Amygdala (tissue), 56 donors: ENCODE measurements at regions not wholly inside any gene's neighbourhood (a gene's known extent, or its start where the extent isn't known, plus 50 kb on each side); places are given as distances from the start of the nearest gene placed in this dataset.
A peak's percentile ranks its signal among the peaks of the same experiment; 100 is the strongest.

Experiments used
- DNase-seq, 56 donors: peaks; one replicate each; lab custom pipeline; 2025; lab: John Stamatoyannopoulos, UW

DNA sequence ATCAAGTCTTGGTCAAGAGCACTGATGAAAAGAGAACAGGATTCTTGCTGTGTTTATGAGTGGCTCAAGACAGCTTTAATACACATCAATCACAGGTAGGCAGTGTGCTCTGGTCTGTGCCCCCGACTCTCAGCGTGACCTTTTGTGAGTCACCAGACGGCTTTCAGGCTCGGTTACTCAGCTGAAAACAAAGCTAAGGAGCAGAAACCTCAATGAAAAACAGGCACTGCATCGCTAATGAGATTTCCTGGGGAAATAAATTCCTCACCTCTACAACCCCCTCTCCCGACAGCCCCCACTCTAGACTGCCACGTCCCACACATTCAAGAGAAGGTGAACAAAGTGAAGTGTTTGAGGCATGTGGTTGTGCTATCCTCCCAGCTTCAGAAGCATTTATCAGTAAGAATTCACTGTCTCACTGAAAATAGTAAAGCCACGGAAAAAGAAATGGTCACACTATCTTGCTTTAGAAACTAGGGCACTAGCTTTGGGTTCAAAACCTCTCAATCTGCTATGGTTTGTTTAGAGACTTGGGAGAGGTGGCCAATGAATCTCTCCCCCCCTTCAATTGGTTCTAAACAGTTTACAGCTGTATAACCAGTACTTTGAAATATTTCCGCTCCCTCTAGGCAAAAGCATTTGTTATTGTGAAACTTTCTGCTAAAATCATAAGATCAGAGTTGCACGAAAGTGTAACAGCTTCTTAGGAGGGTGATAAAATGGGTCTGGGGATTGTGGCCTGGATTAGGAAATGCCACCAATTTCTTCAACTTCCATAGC lies 199.5 kb upstream of the PMFBP1 start:
- no peak for DNase-seq

DNA sequence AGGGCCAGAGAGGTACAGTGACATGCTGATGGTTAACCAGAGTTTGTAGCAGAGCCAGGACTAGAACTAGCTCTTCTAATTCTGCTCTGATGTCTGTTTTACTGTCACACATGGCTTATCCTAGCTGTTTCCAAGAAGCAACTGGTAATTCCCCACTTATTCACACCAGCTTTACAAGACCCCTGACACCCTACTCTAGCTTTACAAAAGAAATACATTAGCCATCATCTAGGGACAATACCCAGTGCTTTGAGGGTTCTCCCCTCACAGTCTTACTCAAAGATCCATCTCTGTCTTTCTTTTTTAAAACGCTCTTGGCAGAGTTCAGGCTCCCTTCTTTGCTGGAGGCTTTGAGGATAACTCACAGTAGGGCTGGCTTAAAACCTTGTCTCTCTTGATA lies 197.3 kb upstream of the PMFBP1 start:
- no peak for DNase-seq

DNA sequence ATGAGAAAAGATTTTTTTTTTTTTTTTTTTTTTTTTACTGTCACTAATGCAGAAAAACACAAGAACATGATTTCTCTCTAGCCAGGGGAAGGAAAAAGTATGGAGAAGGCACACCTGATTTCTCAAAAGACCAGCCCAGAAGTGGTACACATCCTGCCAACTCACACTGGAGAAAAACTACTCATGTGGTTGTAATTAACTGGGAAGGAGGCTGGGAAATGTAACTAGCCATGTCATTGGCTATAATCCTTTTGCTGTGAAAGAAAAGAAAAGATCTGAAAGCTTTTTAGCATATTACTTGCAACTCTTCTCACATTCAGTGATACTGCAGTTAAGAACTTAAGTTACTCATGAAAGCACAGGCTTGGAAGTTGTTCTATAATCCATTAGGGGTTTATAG lies 195.9 kb upstream of the PMFBP1 start:
- DNase-seq, result no peak

DNA sequence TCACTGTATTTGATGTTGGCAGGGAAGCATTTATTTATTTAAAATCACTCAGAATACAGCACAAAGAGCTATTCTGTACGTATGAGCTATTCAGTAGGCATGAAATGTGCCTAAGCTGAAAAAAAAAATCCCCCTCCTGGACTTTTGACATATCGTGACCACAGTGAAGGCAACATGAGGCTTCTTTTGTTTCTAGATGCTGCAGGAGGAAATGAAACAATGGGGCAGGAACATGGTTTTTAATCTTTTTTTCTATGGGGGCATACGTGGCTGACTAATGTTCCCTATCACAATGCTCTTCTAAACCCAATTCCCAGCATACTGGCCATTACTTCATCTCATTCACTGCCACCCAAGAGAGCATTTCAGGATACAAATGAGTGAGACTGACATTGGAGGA lies 191.0 kb upstream of the PMFBP1 start:
- DNase-seq, result no peak

DNA sequence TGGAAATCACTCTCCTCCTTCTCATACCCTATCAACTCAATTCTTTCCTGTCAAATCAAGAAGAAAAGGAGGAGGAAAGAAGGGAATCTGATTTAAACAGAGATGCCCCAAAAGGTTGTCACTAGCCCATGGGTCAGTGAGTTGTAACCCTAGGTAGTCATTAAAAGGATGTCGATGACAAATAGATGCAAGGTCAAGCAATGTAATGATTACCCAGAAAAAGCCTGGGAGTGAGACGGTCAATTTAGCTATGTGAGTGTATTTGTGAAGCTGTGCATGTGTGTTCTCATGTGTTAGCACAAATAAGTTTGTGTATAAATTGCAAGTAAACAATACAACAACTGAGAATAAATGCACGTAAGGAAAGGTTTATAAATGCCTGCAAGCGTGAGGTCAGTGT lies 190.5 kb upstream of the PMFBP1 start:
- no peak for DNase-seq

DNA sequence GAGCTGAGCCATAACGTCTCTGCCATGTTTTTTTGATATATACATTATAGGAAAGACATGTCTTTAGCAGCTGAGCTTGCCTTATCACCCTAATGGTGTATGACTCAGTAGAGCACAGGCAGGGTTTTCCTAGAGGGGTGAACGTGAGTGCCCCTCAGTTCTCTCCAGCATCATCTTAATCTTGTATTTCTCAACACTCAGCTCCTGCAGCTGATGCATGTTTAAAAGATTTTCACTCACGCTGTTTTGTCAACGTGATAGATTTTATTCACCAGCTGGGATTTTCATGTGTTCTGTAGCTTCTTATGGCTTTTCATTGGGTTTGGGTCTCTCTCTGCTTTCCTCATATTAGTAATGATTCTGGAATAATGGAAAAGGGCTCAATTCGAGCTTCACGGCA lies 186.0 kb upstream of the PMFBP1 start:
- no peak for DNase-seq

DNA sequence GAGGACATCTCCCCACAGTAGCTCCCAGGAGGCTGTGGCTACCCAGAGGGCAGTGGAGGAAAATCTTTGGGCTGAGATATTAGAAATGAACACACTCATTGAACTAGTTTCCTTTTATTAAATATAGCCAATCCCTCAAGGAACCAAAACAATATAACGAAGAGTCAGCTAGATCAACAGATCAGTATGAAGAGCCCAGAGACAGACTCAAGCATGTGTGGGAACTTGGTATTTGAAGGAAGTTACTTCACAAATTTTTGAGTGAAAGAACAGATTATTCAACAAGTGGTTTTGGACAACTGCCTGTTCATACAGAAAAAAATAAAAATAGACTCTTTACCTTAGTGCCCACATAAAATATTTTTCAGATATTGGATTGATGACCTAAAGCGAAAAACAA lies 183.6 kb upstream of the PMFBP1 start:
- no peak for DNase-seq

DNA sequence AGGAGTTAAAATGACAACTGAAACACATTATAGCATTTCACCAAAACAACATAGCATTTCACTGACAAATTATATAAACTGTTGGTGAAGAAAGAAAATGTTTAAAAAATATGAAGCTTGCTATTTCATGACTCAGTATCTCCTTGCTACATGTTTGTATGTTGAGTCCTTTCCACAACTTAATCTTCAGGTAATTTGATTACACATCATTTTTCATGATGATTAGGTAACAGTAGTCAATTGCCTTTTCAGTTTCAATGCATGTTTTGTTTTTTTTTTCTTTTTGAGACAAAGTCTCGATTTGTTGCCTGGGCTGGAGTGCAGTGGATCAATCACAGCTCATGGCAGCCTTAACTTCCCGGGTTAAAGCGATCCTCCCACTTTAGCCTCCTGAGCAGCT lies 177.8 kb upstream of the PMFBP1 start:
- DNase-seq, result no peak

DNA sequence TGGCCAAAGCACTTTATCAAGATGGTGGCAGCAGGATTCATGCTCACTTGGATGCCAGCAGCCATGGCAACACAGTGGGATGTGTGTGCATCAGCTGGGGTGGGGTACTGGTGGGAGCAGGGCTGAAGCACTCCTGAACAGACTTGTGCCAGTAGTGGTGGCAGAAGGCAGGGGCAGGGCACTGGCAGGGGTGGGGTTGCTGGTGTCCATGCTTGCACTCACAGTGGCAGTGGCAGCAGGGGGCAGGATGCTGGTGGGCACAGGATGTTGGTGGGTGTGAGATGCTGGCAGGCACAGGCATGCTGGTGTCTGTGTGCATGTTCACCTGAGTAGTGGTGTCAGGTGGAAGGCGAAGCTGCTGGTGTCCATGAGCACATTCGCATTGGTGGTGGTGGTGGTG lies 161.0 kb upstream of the PMFBP1 start:
- no peak for DNase-seq

DNA sequence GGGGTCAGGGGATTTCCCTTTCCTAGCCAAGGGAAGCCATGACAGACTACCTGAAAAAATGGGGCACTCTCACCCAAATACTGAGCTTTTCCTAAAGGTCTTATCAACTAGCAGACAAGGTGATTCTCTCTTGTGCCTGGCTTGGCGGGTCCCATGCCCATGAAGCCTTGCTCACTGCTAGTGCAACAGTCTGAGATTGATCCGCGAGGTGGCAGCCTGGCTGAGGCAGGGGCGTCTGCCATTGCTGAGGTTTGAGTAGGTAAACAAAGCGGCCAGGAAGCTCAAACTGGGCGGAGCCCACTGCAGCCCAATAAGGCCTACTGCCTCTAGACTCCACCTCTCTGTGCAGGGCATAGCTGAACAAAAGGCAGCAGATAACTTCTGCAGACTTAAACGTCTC lies 152.6 kb upstream of the PMFBP1 start:
- no peak for DNase-seq

DNA sequence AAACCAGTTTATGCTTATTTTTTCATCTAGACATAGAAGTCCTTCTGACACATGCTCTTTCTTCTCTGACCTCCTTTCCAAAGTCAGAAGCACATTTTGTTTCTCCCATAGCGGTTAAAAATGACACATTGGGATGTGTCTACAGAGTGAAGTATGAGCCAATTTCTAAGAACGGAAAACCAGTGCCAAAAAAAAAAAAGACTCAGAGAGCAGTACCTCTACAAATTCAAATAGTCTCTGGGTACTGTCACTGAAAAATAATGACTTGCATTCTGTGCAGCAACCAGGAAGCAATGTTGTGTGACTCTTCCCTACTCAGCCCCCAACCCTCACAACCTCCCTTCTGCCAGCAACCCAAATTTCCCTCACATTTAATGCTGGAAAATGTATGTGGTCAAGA lies 145.5 kb upstream of the PMFBP1 start:
- DNase-seq, result no peak

DNA sequence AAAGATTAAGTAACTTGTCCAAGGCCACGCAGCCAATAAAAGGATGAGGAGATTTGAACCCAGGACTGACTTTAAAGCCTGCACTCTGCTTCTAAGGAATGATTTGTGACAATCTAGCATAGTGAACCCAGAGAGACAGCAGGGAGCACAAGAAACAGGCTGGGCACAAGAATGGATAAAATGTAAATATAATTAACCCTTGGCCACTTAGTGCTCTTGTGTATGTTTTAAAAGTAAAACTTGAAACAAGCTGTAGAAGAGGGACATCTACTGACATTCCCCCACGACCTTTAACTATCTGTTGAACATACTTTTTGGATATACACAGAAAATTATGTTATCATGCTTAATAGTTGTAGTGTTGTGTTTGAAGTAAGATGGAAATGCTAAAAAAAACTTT lies 141.9 kb upstream of the PMFBP1 start:
- DNase-seq, result no peak

DNA sequence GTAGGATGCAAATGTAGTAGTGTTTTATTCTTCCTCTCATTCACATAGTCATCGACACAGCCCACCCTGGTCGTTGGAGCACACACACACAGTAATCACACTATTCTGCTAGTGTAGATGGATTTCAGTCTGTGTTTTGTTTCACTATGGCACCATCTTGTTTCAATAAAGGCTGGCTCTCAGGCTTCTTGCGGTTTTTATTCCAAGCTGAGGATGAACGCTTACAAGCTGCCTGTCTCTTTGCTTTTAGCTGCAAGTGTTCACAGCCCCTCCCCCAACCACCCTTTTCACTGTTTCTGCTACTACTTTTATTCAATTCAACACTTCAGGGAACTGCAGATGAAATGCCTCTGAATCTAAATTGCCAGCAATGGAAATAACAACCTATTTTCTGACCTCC lies 140.9 kb upstream of the PMFBP1 start:
- peak in 9 of 56 donors; percentile 1 to 19 (median 5) for DNase-seq

DNA sequence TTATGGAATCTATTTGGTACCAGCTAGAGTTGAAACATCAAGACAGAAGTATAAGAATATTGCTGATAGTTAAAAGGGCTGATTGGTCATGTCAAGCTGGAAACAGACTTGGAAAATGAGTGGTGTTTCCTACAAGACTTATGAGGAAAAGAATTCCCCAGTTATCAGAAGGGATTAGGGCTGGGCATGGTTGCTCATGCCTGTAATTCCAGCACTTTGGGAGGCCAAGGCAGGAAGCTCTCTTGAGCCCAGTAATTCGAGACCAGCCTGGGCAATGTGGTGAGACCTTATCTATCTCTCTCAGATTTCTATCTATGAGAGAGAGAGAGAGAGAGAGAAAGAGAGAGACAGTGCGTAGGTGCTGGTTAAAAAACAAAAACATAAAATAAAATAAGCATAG lies 139.5 kb upstream of the PMFBP1 start:
- DNase-seq, result no peak

DNA sequence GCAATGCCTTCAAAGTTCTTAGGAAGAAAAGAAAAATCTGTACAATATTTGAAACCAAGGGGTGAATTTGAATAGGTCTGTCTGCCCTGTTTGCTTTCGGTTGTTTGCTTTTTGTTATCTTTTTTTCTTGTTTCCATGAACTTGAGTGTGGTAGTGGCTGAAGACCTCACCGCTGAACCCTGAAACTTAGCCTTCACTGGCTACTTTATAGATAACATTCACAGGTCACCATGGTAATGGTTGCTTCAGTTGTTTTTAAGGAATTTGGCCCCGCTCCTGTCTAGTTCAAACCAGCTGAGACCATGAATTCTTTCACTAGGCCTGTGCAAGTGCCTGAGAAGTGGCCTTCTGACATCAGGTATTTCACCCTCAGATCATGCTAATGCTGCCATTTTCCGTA lies 137.0 kb upstream of the PMFBP1 start:
- DNase-seq, result no peak

DNA sequence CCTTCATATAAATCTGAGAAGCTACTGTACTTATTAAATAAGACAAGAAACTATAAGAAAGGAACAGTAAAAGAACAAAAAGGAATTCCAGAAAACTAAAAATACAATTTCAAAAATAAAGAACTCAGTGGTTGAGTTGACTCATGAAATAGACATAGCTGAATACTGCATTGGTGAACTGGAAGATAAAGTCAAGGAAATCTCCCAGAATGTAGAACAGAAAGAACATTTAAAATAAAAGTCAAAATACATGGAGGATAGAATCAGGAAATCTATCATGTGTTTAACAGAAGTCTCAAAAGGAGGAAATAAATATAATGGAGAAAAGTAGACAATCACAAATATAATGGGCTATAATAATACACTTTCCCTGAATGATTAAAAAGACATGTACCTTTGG lies 136.4 kb upstream of the PMFBP1 start:
- no peak for DNase-seq

DNA sequence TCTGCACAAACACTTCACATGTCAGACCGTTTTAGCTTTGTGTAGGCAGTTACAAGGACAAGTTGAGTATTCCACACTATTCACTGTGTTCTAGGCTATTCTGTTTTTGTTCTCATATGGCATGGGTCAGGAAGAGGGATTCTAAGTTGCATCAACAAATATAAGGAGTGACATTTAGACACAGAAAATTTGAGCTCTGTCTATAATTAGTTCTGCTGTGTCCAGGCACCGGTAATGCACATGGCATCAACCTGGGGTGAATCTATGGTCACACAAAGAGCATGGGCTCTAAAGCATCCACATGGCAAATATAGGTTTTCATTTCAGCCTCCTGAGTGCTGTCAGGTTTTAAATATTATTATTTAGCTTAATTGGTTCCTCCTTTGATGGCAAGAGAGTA lies 130.4 kb upstream of the PMFBP1 start:
- no peak for DNase-seq

DNA sequence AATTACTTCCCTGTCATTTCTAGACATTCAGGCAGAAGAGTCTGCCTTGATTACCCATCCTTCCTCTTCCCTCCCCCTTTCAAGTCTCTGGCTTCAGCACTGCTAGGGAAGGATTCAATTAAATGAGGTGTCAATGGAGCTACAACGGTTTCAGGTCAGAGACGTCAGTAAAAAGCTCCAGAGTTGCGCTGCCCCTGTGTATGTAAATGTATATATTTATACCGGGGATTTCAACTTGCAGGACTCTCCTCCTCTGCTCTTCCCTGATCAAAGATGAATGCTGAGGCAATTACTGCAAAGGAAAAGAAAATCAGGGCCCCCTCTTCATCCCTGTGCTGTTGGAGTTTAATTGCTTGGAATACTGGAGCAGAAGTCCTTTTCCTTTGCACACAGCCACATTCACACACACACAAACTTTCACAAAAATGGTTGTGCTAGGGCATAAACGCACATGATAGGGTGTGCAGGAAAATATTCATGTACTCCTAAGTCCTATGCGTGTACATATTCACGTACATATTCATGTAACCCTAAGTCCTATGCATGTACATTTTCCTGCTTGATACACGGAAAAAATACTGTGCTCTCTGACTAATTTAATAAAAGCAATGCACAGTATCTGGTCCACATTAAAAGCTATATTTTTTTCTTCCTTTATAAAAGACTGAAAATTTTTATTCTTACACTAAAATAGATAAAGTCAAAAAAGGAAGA lies 129.7 kb upstream of the PMFBP1 start:
- no peak for DNase-seq

DNA sequence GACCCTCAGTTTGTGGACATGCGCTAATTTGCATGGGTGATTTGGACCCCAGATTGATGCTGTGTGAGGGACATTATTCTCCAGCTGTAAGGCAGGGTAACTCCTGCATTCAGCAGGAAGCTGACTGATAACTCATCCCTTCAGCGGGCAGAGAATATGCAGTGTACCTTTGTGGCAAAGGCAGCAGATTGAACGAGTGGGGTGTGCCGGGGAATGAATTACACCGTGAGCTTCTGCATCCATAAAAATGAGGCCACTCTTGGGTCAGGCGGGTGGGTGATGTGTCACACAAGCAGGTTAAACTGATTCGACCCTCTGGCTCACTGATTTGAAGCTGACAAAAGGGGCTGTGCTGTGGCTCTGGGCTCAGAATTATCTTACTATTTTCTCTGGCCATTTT lies 128.9 kb upstream of the PMFBP1 start:
- no peak for DNase-seq

DNA sequence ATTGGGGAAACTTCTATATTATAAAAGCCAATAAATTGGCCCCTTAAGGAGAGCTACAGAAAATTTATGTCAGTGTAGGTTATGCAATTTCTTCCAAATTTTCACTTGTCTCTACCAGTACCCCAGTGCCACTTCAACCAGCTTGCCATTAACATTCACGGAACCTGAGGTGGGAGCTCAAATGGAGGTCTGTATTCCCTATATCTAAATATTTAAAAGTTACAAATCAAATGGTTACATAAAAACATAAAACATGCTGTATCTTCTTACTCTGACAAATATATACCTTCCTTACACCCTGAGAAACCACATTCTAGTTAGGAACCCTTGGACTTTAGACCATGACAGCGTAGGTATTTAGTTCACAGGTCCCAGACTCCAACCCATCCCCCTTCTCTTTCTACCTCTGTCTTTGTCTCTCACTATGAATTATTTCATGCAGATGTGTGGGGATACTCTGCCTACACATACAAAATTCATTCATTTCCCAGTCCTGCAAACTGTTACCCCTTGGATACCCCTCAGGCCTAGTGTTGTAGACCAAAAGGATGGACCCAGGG lies 127.8 kb upstream of the PMFBP1 start:
- DNase-seq, result no peak

DNA sequence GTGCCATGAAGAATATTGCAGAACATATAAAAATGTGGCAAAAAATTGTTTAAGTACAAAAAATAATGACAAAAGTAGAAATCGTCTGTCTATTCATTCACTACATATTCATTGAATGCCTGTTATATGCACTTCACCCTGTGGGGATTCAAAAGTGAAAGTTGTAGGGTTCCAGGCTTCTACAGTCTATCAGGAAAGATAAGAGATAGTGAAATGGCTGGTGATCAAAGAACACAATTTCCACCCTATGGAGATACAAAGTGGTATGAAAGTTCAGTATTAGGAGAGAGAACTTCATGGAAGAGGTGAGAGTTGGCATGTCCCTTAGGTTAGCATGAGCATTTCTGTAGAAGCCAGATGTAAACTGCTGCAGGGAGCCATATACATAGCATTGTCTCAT lies 127.0 kb upstream of the PMFBP1 start:
- no peak for DNase-seq

DNA sequence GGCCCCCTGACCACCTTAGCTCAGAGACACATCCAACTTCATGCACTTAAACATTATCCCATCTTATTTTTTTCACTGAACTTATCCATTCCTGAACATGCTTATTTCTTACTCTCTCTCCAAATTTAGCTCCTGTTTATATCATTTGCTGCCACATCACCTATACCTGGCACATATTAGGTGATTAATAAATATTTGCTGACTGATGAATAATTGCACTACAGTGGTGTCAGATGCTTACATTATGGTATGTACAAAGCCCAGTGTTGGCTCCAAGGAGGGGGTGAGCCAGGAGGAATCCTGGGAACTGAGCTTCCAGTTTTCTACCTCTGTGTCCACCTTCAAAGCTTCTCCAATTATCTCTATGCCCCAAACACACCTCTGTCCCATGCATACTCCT lies 124.0 kb upstream of the PMFBP1 start:
- no peak for DNase-seq
